HG03432 (cell line): ENCODE measurements at regions not wholly inside any gene's neighbourhood (a gene's known extent, or its start where the extent isn't known, plus 50 kb on each side); places are given as distances from the start of the nearest gene placed in this dataset.

Experiments
- ATAC-seq: cut with Tn5 transposase; IDR thresholded peaks from one replicate; pipeline ENCODE4 v1.9.1; 2021; ENCODE audit warnings: mild to moderate bottlenecking, moderate library complexity; ENCODE audit not compliant: unreplicated experiment

DNA sequence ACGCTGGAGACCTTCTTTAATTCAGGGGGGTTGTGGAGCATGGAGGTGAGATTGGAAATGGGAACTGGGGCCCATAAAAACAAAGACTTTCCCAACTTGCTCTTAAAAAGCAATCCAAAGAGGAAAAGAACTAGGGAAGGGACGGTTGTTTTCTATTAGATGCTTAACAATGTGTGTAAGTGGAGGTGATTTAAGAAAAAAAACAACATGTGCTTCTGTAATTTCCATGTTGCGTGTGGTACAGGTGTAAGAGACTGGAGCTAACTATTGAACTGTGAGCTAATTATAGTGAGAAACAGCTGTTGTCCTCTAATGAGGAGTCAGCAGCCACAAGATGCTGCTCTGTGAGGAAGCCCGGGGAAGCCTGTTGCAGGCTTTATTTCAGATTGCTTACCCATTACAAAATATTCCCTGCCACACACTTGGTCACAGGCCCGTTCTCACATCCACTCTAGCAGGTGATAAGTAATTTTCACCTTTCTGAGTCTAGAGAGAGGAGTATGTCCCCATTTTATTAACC lies 280.6 kb upstream of the PARD3B start:
- no peak for ATAC-seq

DNA sequence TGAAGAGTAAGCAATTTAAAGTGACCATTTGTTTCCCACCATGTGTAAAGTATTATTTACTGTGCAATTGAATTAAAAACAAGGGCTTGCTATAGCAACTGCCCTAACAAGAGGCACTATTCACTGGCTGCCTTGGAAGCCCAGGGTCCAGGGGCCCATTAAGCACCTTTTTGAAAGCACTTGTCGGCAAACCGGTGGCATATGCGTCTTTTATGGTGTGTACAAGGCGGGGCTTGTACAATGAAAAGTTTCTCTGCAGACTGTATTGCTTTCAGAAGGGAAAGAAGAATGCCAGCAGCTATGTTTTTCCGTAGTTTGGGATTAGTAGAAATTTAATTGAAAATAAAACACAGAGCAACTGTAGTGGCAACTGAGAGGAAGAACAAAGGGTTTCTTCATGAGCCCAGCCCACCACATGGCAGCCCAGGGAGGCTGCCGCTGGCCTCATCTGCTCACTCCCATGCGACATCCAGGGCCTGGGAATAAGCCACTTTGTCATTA lies 279.5 kb upstream of the PARD3B start:
- no peak for ATAC-seq

DNA sequence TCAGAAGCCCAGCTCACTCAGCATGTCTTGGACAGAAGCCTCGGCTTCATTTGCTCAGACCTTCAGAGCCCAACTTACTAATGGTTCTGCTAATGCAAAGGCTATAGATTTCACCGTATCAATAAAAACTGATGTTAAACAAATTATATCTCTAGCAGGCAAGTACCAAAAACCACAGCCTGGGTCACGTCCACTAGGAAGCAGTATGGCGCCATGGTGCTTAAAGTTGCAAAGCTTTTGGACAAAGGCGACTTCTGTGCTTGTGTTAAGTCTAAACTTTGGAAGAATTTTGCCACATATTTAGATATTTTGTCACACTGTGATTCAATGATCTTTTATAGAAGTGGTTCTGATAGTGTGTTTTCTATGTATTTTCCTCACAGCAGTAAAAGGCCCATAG lies 276.8 kb upstream of the PARD3B start:
- no peak for ATAC-seq

DNA sequence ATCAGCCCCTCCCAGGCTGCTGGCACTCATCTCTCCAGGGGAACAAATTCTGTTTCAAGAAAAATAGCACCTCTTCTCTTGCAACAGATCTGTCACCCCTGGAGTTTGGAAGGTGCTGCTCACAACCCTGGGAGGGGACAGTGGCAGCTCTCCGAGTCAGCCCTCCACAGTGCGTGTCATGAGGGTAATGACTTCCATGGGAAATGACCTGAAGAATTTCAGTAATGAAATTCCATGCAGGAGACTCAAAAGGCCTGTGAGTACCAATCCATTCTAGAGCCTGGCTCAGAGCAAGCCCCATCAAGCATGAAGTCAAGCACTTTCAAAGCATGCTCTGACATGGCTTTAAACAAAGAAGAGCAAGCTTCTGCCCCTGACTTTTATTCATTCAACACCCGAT lies 276.3 kb upstream of the PARD3B start:
- ATAC-seq = no peak

DNA sequence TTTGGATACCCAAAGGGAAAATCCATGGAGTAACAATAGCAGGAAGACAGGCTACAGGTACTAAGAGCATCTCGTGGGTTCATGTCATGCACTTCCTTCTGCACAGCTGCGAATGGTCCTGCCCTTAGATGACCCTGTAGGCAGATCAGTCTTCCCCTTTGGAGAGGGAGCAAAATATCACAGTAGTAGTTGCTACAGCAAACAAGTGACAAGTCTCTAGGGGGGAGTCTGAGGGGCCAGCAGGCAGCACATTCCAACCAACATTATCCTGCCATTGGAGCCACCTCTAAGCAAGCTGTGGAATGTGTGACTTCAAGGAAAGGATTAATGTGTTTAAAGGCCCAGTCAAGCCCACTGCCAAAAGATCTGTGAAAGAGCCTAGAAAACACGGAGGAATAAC lies 273.2 kb upstream of the PARD3B start:
- no peak for ATAC-seq

DNA sequence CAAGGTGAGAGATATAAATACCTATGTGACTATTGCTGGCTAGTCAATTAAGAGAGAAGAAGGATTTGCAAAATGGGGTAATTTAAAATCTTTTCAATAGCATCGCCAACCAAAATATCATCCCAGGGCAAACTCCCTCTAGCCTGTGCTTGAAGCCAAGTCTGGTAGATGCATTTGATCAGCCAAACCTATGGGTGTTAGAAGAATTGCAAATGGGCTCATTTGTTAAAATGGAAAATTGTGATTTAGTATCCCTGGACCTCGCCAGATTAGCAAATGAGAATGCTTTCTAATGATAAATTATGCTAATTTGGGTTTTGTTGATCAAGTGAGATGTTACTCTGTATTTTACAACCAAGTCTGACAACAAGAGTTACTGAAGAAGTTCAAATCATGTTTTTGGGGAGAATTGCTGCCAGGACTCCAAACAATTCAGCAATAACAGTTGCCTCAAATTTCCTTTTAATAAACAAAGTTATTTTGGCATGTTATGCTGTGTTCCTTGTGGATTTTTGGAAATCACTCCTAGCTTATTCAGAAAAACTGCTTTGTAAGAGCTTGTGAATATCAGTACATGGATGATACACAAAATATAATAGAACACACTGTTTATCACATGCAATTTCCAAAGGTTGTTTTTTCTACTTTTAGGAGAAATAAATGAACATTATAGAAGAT lies 272.5 kb upstream of the PARD3B start:
- no peak for ATAC-seq

DNA sequence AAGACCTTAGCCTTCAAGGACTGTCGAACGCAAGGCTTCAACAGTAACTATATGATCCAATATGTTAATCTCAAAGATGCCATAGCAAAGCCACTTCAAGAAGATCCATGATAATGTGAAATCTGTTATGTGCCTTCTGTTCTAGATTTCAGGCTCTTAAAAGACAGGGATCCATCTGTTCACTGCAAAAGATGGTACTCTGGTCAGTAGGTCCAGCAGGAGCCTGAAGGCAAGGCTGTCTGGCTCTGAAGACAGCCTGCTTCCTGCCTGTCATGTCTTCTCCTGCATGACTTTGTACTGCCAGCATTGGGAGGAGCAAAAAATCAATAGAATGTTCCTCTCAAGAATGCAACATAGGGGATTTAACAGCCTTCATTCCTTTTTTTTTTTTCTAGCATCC lies 270.8 kb upstream of the PARD3B start:
- ATAC-seq = no peak

DNA sequence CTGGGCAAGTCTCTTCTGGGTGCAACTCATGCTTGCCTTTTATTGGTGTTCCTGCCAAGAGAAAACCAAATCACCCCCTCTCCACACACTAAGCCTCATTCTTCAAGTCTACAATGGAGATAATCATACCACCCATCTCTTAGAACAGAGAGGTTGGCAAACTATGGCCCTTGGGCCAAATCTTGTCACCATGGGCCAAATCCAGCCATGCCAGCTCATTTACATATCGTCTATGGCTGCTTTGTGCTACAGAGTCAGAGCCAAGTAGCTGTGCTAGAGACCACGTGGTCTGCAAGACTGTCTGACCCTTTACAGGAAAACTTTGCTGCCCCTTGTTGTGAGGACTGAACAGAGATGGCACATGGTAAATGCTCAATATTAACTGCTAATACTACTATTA lies 270.3 kb upstream of the PARD3B start:
- no peak for ATAC-seq

DNA sequence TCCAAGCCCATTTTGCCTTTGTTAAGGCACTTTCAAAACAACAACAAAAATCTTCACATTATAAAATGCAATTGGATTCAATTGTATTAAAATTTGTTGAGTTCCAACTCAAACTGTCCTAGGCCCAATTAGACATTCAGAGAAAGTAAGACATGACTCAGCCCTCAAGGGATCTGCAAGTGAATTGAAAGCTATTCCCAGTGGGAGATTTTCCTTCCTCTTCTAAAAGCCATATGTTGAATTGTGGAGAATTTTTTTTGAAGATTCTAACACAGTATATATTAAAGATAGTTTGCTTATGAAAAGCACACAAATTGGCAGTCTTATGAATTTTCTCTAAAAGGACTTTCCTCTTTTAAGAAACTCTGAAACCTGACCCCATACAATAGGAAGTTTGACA lies 268.0 kb upstream of the PARD3B start:
- no peak for ATAC-seq

DNA sequence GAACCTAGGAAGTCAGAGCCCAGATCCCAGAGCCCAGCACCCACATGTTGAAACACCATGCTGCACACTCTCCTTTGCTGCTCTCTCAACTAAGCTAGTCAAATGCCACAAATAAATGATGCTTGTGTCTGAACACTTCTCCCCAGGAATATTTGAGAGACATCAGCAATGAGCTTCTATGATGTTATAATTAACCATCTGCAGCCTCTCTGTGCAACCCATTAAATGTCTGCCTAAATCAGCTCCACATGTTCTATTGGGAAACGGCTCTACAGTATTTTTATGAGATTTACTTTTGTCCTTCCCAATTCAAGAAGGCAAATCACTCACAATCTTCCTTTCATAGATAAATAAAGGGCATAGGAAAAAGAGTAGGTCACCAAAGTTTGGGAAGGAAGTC lies 266.8 kb upstream of the PARD3B start:
- no peak for ATAC-seq

DNA sequence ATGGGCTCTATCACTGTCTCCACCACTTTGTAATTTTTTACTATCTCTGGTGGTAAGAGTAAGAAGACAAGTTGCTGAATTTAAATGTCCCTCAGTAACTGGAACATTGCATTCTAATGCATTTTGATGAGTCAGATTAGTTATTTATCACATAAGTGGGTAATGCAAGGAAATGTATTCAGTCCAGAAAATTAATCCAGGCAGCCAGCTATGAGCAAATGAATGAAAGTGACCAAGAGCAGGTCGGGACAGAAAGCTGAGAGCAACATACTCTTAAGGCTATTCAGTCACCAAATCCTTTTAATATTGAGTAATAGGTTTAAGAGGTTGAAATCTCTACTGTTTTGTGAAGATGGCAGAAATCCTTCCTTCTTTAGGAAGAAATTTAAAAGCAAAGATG lies 265.5 kb upstream of the PARD3B start:
- no peak for ATAC-seq

DNA sequence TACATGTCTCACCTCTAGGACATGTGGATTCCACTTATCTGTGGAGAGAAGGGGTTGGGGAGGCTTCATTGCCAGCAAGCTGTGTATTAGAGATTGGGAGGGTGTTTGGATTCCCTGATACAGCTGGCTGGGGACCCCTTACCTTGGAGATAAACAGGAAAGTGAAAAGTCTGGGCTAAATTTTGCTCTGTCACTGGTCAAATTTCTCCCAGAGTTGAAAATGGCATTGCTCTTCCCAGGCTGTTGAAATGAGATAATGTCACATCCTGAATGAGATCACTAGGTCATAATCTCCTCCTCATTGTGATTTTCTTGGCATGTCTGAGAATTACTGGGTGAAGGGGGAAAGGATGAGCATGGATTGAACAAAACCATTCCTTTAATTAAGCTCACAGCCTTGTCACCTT lies 265.0 kb upstream of the PARD3B start:
- ATAC-seq = no peak

DNA sequence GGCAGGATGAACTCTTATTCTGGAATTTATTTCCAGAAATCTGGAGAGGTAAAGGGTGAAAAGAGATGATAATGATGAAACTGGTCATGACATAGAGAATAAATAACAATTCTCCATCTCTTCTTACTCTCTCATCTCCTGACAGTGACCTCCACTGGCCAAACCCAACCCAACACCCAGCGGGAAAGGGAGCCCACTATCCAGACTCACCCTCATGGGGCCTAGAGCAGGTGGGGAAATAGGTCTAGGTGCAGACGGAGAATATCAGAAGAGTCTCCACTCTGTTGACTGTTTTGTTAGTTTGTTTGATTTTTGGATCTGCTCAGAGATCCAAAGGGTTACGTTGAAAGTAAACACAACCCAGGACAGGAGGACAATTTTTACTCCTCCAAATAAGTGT lies 263.2 kb upstream of the PARD3B start:
- no peak for ATAC-seq

DNA sequence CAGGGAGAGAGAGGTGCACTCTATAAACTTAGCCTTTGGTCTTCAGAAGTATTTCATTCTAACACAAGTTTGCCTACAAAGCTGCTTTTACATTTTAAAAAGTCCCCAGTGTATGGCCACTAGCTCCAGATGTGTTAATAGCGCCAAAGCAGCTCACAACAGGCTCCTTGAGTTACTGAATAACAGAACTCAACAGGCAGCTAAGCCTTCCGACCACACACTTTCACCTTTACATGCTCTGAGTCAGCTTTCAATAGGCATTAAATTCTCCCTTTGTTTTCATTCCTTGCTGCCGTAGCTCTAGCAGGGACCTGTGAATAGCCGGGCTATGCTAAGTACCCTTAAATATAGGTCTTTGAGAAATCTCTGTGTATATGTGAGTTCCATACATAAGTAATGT lies 262.8 kb upstream of the PARD3B start:
- ATAC-seq = peak; percentile 94

DNA sequence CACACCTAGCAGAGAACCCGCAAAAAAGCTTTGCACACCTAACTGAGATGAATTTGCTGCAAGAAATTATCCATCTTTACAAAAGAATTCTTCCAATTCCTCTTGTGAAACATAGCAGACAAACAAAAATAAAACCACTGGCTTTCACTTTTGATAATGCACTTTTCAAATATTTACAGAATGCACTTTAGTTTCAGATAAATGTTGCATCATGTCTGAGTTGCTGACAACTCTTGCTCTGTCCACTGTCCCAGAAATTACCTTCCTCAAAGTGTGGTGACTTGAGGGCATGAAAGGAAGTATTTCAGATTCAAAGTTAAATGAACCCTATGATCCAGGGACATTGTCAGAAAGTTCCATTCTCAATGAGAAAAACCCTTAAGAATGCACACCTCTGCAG lies 256.2 kb upstream of the PARD3B start:
- no peak for ATAC-seq

DNA sequence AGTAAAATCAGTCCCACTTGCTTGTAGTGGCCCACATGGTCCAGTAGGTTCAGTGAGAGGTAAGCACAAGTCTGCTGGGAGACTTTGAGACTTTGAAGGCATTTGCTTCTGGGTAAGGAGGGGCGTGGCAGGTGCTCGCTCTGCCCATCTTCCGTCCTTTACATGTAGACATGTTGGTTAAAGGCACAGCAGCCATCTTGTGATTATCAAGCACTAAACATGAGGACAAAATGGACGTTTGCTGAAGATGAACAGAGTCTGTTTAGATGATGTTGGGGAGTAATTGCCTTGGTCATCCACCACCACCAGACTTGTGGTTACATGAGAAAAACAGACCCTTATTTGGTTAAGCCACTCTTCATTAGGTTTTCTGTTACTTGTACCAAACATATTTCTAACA lies 252.8 kb upstream of the PARD3B start:
- ATAC-seq = no peak

DNA sequence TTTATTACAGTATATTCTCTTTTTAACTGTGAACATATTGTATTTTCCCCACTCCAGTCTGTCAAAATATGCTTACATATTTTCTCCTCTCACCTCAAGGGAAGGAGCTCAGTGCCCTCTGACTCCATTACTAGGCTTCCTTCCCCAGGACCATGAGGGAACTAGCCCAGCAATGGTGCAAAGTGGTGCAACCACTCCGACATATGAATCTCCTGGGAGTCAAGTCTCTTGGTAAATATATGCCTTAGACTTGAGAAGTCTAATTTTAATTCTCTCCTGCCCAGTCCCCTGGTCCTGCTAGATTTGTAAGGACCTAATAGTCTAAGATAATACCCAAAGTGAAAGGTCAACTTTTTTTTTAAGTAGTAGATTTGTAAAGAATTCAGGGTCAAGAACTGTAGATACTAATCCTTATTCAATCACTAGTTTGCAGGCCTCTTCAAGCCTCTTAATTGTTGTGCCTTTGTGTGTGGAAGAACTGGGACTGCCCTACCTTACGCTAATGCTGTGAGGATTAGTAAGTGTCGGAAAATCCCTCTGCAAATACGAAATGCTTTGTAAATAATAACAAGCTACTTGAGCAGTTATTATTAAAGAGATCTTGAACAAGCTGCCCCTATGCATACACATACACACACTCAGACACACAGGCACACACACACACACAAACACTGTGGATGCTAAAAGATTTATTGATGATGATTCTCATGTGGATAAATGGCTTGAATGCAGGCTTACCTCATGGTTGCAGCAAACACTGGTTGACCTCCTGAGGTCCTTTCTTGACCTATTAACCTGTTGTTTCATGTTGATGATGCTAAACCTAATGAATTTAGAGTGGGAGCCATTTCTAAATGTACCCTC lies 251.2 kb upstream of the PARD3B start:
- ATAC-seq = no peak

DNA sequence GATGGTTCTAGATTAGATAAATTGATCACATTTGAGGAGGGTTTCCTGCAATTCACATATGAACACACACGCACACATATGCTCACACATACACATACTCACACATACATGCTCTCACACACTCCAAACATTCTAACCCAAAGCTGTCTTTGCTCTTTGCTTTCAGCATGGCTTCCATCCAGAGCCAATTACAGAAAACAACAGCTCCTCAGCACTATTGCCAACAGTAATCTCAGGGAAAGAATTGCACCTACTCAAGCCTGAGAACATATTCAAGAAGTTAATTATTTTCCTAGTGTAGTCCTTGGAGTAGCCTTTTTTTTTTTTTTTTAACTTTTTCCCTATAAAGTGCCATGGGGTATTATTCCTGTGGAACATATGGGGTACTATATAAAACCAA lies 246.9 kb upstream of the PARD3B start:
- no peak for ATAC-seq

DNA sequence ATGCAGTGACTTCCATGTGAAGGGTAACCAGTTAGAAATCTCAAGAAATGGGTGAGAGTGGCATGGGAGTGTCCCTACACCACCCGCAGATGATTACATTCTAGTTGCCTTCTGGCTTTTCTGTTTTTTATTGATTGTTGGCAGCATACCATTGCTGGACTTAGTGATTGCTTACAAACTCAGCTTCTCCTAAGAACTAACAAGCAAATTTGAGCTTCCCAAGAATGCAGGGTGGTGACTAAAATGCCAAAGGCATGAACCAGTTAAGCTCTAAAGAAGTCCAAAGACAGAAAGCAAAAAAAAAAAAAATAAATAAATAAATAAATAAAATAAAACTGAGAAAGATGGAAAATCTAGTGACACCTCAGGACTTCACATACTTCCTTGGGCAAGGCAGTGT lies 245.5 kb upstream of the PARD3B start:
- ATAC-seq = no peak

DNA sequence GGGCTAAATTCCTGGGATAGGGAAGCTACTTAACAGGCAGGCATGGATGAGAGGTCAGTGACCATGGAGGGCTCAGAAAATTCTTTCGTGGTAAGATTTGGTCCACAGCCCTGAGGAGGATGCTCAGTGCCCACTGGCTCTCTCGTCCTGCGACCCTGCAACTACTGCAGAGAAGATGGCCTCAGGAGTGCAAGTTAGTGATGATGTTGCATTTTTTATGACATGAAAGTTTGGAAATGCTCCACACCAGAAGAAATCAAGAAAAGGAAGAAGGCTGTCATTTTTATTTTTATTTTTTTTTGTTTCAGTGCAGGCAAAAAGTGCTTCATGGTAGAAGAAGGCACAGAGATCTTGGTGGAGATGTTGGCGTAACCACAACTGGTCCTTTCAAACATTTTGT lies 238.6 kb upstream of the PARD3B start:
- ATAC-seq = no peak

DNA sequence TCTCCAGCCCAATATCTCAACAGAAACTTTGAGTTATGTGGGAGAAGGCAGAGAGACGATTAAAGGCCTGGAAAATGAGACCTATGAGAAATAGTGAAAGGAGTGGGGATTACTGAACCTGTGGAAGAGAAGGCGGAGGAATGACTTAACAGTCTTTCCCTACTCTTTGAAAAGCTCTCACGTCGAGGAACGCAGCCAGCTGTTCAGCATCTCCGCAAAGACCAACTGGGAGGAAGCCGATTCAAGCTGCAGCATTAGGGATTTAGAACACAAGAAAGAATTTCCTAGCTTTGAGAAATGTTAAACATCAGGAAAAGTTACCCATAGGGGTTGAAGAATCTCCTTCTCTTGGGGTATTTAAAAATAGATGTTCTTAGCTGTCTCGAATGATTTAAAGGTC lies 233.2 kb upstream of the PARD3B start:
- ATAC-seq = no peak

DNA sequence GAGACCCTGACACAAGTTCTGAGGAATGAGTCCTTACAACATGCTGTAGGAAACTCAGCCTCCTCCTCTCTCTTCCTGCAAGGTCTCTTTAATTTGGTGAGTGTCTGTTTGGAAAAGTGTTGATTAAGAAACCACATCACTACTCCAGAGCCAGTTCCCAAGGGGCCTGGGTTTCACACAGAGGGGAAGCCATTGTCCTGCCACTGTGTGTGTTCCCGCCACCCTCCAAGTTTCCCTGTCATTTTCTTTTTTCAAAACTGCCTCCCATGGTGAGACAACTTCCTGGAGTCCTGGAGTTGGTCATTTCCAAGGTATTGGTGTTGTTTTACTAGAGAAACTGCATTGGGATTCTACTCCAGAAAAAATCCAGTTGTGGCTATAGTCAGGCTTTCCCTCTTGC lies 232.0 kb upstream of the PARD3B start:
- ATAC-seq = no peak
